HFFc6 (cell line): ENCODE measurements at regions not wholly inside any gene's neighbourhood (a gene's known extent, or its start where the extent isn't known, plus 50 kb on each side); places are given as distances from the start of the nearest gene placed in this dataset.

Experiments
- DNase-seq: peaks from one replicate; pipeline ENCODE4 v3.0.0-alpha.2; 2018
- H3K27ac Mint-ChIP-seq: 2 replicates; pipeline ENCODE4 v1.8.0; 2020; ENCODE audit warnings: mild to moderate bottlenecking, mixed read lengths
- H3K27me3 Mint-ChIP-seq: 2 replicates; pipeline ENCODE4 v1.8.0; 2021; ENCODE audit warnings: mild to moderate bottlenecking, moderate library complexity, mixed read lengths; ENCODE audit not compliant: insufficient read depth
- H3K36me3 Mint-ChIP-seq: 2 replicates; pipeline ENCODE4 v1.8.0; 2021; ENCODE audit warnings: low read depth, mixed read lengths
- H3K4me1 Mint-ChIP-seq: 2 replicates; pipeline ENCODE4 v1.8.0; 2020; ENCODE audit warnings: low read depth, mixed read lengths
- H3K4me3 Mint-ChIP-seq: 2 replicates; pipeline ENCODE4 v1.8.0; 2020; ENCODE audit warnings: mild to moderate bottlenecking, moderate library complexity, mixed read lengths
- H3K9me3 Mint-ChIP-seq: 2 replicates; pipeline ENCODE4 v1.8.0; 2020; ENCODE audit warnings: mild to moderate bottlenecking, mixed read lengths
- CTCF ChIP-seq: fragments of 200-600 bp; sonication (generic); IDR thresholded peaks from 2 replicates; pipeline ENCODE4 v1.5.0; 2021; ENCODE audit warnings: antibody characterized with exemption, mild to moderate bottlenecking

GRCh38 chr4:24330172-24330571 lies 254.2 kb downstream of the DHX15 start:
- H3K4me3 Mint-ChIP-seq = no peak overlapping the region
- DNase-seq = no peak
- peaks cover 27% of the 10 kb centered on the region for H3K9me3 Mint-ChIP-seq
- no peak for TF ChIP-seq CTCF
- no peaks in the 10 kb centered on the region for H3K4me1 Mint-ChIP-seq
- H3K36me3 Mint-ChIP-seq = no peaks in the 10 kb centered on the region
- H3K27ac Mint-ChIP-seq = no peak overlapping the region
- peaks cover 3% of the 10 kb centered on the region for H3K27me3 Mint-ChIP-seq

GRCh38 chr4:24328711-24329110 lies 255.6 kb downstream of the DHX15 start:
- no peaks in the 10 kb centered on the region for H3K4me1 Mint-ChIP-seq
- no peak overlapping the region for H3K4me3 Mint-ChIP-seq
- TF ChIP-seq CTCF = no peak
- H3K36me3 Mint-ChIP-seq = no peaks in the 10 kb centered on the region
- peaks cover 3% of the 10 kb centered on the region for H3K27me3 Mint-ChIP-seq
- DNase-seq = no peak
- H3K27ac Mint-ChIP-seq = no peak overlapping the region
- peaks cover 27% of the 10 kb centered on the region for H3K9me3 Mint-ChIP-seq

- Mint-ChIP-seq H3K9me3 (peaks cover 30% of the 10 kb centered on the region), H3K4me1 (no peaks in the 10 kb centered on the region), H3K27me3 (peaks cover 3% of the 10 kb centered on the region), H3K27ac (no peak overlapping the region), H3K4me3 (no peak overlapping the region), H3K36me3 (no peaks in the 10 kb centered on the region)
- TF ChIP-seq CTCF = no peak
- DNase-seq = no peak
These were observed 256.0 kb downstream of the DHX15 start for GRCh38 chr4:24328310-24328709.

GRCh38 chr4:24322995-24323394 lies 261.4 kb downstream of the DHX15 start:
- H3K27ac Mint-ChIP-seq = no peak overlapping the region

GRCh38 chr4:24322511-24322910 lies 261.8 kb downstream of the DHX15 start:
- Mint-ChIP-seq H3K27ac (no peak overlapping the region), H3K4me3 (no peak overlapping the region), H3K4me1 (no peaks in the 10 kb centered on the region), H3K9me3 (peaks cover 13% of the 10 kb centered on the region), H3K36me3 (no peaks in the 10 kb centered on the region), H3K27me3 (peaks cover 1% of the 10 kb centered on the region; the same call in 1 of the 2 replicates)
- no peak for TF ChIP-seq CTCF
- no peak for DNase-seq

More at GRCh38 chr4:24322995-24323394, 261.4 kb downstream of the DHX15 start:
- no peak for TF ChIP-seq CTCF
- H3K9me3 Mint-ChIP-seq = peaks cover 13% of the 10 kb centered on the region
- peaks cover 1% of the 10 kb centered on the region; the same call in 1 of the 2 replicates for H3K27me3 Mint-ChIP-seq
- no peaks in the 10 kb centered on the region for H3K36me3 Mint-ChIP-seq
- no peaks in the 10 kb centered on the region for H3K4me1 Mint-ChIP-seq
- no peak overlapping the region for H3K4me3 Mint-ChIP-seq
- no peak for DNase-seq

- Mint-ChIP-seq H3K4me1 (no peaks in the 10 kb centered on the region), H3K36me3 (no peaks in the 10 kb centered on the region), H3K4me3 (no peak overlapping the region), H3K27ac (no peak overlapping the region), H3K9me3 (peaks cover 8% of the 10 kb centered on the region), H3K27me3 (no peaks in the 10 kb centered on the region)
- TF ChIP-seq CTCF = no peak
- no peak for DNase-seq
These were observed 262.7 kb downstream of the DHX15 start for GRCh38 chr4:24321616-24322015.
